Stimulated activated naive CD8-positive, alpha-beta T cell treated with anti-CD3 and anti-CD28 coated beads, Interleukin-15, Interleukin-2, amounts not matched to agents 100 ng/mL and 50 ng/mL, for 24 hours (primary cell): ENCODE measurements at regions not wholly inside any gene's neighbourhood (a gene's known extent, or its start where the extent isn't known, plus 50 kb on each side); places are given as distances from the start of the nearest gene placed in this dataset.

ENCODE experiments used
- H3K27ac Mint-ChIP-seq: one replicate; pipeline ENCODE4 v1.8.0; 2021; ENCODE audit warnings: mild to moderate bottlenecking, mixed read lengths
- H3K27me3 Mint-ChIP-seq: one replicate; pipeline ENCODE4 v1.8.0; 2021; ENCODE audit warnings: mixed read lengths
- H3K36me3 Mint-ChIP-seq: one replicate; pipeline ENCODE4 v1.8.0; 2021; ENCODE audit warnings: low read depth, mixed read lengths
- H3K4me1 Mint-ChIP-seq: one replicate; pipeline ENCODE4 v1.8.0; 2021; ENCODE audit warnings: low read depth, mixed read lengths
- H3K4me3 Mint-ChIP-seq: one replicate; pipeline ENCODE4 v1.8.0; 2021; ENCODE audit warnings: mild to moderate bottlenecking, mixed read lengths
- H3K9me3 Mint-ChIP-seq: one replicate; pipeline ENCODE4 v1.8.0; 2021; ENCODE audit warnings: mixed read lengths

GRCh38 chr9:110041452-110041851, 166.5 kb downstream of the C9orf152 start:
- Mint-ChIP-seq H3K27me3 (no peaks in the 10 kb centered on the region), H3K9me3 (no peaks in the 10 kb centered on the region), H3K27ac (no peak overlapping the region), H3K4me1 (no peaks in the 10 kb centered on the region), H3K4me3 (no peak overlapping the region), H3K36me3 (no peaks in the 10 kb centered on the region)

GRCh38 chr9:110047232-110047954, 160.6 kb downstream of the C9orf152 start:
- Mint-ChIP-seq H3K36me3 (no peaks in the 10 kb centered on the region), H3K4me3 (peak overlapping the region; percentile 90), H3K27me3 (peaks cover 38% of the 10 kb centered on the region), H3K9me3 (no peaks in the 10 kb centered on the region), H3K4me1 (peaks cover 50% of the 10 kb centered on the region), H3K27ac (no peak overlapping the region)

- no peaks in the 10 kb centered on the region for H3K9me3 Mint-ChIP-seq
- peaks cover 3% of the 10 kb centered on the region for H3K36me3 Mint-ChIP-seq
- H3K27me3 Mint-ChIP-seq: peaks cover 38% of the 10 kb centered on the region
- peaks cover 50% of the 10 kb centered on the region for H3K4me1 Mint-ChIP-seq
- H3K4me3 Mint-ChIP-seq: peak overlapping the region; percentile 90
- peak overlapping the region; percentile 71 for H3K27ac Mint-ChIP-seq
Measured at GRCh38 chr9:110047955-110048402, 160.0 kb downstream of the C9orf152 start.

GRCh38 chr9:110048403-110048975, 159.5 kb downstream of the C9orf152 start:
- peaks cover 50% of the 10 kb centered on the region for H3K4me1 Mint-ChIP-seq
- H3K27ac Mint-ChIP-seq: peak overlapping the region; percentile 71
- H3K4me3 Mint-ChIP-seq: peak overlapping the region; percentile 90
- peaks cover 38% of the 10 kb centered on the region for H3K27me3 Mint-ChIP-seq
- H3K36me3 Mint-ChIP-seq: peaks cover 3% of the 10 kb centered on the region
- no peaks in the 10 kb centered on the region for H3K9me3 Mint-ChIP-seq

GRCh38 chr9:110048976-110049698, 158.8 kb downstream of the C9orf152 start:
- Mint-ChIP-seq H3K36me3 (peaks cover 3% of the 10 kb centered on the region), H3K4me3 (peak overlapping the region; percentile 90), H3K9me3 (no peaks in the 10 kb centered on the region), H3K27ac (no peak overlapping the region), H3K27me3 (peaks cover 38% of the 10 kb centered on the region), H3K4me1 (peaks cover 50% of the 10 kb centered on the region)

GRCh38 chr9:110049699-110050450, 158.1 kb downstream of the C9orf152 start:
- Mint-ChIP-seq H3K4me1 (peaks cover 50% of the 10 kb centered on the region), H3K9me3 (no peaks in the 10 kb centered on the region), H3K36me3 (peaks cover 3% of the 10 kb centered on the region), H3K27ac (peak overlapping the region; percentile 26), H3K27me3 (peaks cover 38% of the 10 kb centered on the region), H3K4me3 (peak overlapping the region; percentile 90)

GRCh38 chr9:110050925-110051355, 157.0 kb downstream of the C9orf152 start:
- Mint-ChIP-seq H3K4me1 (peaks cover 50% of the 10 kb centered on the region), H3K27me3 (peaks cover 38% of the 10 kb centered on the region), H3K9me3 (no peaks in the 10 kb centered on the region), H3K36me3 (peaks cover 3% of the 10 kb centered on the region), H3K4me3 (peak overlapping the region; percentile 90), H3K27ac (no peak overlapping the region)

GRCh38 chr9:110056062-110056461, 151.9 kb downstream of the C9orf152 start:
- Mint-ChIP-seq H3K9me3 (no peaks in the 10 kb centered on the region), H3K4me3 (no peak overlapping the region), H3K36me3 (peaks cover 3% of the 10 kb centered on the region), H3K4me1 (peaks cover 25% of the 10 kb centered on the region), H3K27ac (no peak overlapping the region), H3K27me3 (no peaks in the 10 kb centered on the region)

GRCh38 chr9:110058304-110058953, 149.5 kb downstream of the C9orf152 start:
- no peaks in the 10 kb centered on the region for H3K36me3 Mint-ChIP-seq
- H3K9me3 Mint-ChIP-seq: no peaks in the 10 kb centered on the region
- no peaks in the 10 kb centered on the region for H3K27me3 Mint-ChIP-seq
- H3K27ac Mint-ChIP-seq: peak overlapping the region; percentile 10
- H3K4me3 Mint-ChIP-seq: no peak overlapping the region
- H3K4me1 Mint-ChIP-seq: peaks cover 13% of the 10 kb centered on the region

- H3K4me1 Mint-ChIP-seq: peaks cover 13% of the 10 kb centered on the region
- no peaks in the 10 kb centered on the region for H3K36me3 Mint-ChIP-seq
Measured at GRCh38 chr9:110059461-110059860, 148.5 kb downstream of the C9orf152 start.

GRCh38 chr9:110064803-110065202, 143.2 kb downstream of the C9orf152 start:
- H3K36me3 Mint-ChIP-seq: peaks cover 4% of the 10 kb centered on the region
- no peak overlapping the region for H3K27ac Mint-ChIP-seq
- H3K9me3 Mint-ChIP-seq: no peaks in the 10 kb centered on the region

More at GRCh38 chr9:110059461-110059860, 148.5 kb downstream of the C9orf152 start:
- Mint-ChIP-seq H3K9me3 (no peaks in the 10 kb centered on the region), H3K27me3 (no peaks in the 10 kb centered on the region), H3K27ac (no peak overlapping the region), H3K4me3 (no peak overlapping the region)

GRCh38 chr9:110065532-110065931, 142.4 kb downstream of the C9orf152 start:
- peaks cover 4% of the 10 kb centered on the region for H3K36me3 Mint-ChIP-seq
- H3K9me3 Mint-ChIP-seq: no peaks in the 10 kb centered on the region
- H3K27ac Mint-ChIP-seq: no peak overlapping the region
- H3K4me1 Mint-ChIP-seq: peaks cover 16% of the 10 kb centered on the region
- no peak overlapping the region for H3K4me3 Mint-ChIP-seq
- no peaks in the 10 kb centered on the region for H3K27me3 Mint-ChIP-seq

More at GRCh38 chr9:110064803-110065202, 143.2 kb downstream of the C9orf152 start:
- Mint-ChIP-seq H3K4me3 (no peak overlapping the region), H3K4me1 (peaks cover 16% of the 10 kb centered on the region), H3K27me3 (no peaks in the 10 kb centered on the region)

- Mint-ChIP-seq H3K36me3 (peaks cover 4% of the 10 kb centered on the region), H3K9me3 (no peaks in the 10 kb centered on the region), H3K27me3 (no peaks in the 10 kb centered on the region), H3K4me3 (no peak overlapping the region), H3K4me1 (peaks cover 16% of the 10 kb centered on the region), H3K27ac (no peak overlapping the region)
Measured at GRCh38 chr9:110066929-110067716, 140.8 kb downstream of the C9orf152 start.
